Skeletal muscle cell (primary cell): ENCODE measurements at regions not wholly inside any gene's neighbourhood (a gene's known extent, or its start where the extent isn't known, plus 50 kb on each side); places are given as distances from the start of the nearest gene placed in this dataset.
"Not testable (repeated sequence)": the region's sequence is repeated elsewhere in the genome, so short reads cannot be mapped to it uniquely, and the experiment has no call there.

Source experiments
- DNase-seq: peaks from one replicate; pipeline ENCODE4 v3.0.0-alpha.2; 2010; ENCODE audit warnings: low read depth
- H3K4me3 ChIP-seq: 2 replicates; pipeline ENCODE4 v1.5.1; 2011; ENCODE audit warnings: low read depth, mild to moderate bottlenecking, control low read depth, low read length, moderate library complexity

DNA sequence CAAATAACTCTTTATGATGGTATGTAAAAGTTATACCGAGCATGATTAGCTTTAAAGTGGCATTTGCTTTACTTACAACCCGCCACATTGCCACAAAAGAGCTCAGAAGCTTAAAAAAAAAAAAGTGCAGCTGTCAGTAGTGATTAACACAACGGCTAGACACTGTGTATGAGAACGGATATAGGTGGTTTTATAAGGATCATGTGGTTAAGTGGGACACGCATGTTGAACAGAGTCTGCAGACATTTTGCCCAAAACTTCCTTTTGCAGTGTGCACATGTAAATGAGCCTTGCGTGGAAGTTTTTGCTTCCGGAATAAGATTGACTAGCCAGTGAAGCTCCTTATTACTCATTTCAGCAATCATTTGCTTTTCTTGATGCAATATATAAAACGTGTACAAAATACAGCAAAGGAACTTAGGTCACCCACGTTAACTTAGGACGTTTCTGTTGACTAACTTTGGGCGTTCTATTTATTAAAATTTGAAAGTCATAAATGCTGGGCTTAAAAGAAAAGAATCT, 58.7 kb upstream of the RGS1 start:
- peak; percentile 55 for DNase-seq
- no peak overlapping the region for H3K4me3 ChIP-seq

DNA sequence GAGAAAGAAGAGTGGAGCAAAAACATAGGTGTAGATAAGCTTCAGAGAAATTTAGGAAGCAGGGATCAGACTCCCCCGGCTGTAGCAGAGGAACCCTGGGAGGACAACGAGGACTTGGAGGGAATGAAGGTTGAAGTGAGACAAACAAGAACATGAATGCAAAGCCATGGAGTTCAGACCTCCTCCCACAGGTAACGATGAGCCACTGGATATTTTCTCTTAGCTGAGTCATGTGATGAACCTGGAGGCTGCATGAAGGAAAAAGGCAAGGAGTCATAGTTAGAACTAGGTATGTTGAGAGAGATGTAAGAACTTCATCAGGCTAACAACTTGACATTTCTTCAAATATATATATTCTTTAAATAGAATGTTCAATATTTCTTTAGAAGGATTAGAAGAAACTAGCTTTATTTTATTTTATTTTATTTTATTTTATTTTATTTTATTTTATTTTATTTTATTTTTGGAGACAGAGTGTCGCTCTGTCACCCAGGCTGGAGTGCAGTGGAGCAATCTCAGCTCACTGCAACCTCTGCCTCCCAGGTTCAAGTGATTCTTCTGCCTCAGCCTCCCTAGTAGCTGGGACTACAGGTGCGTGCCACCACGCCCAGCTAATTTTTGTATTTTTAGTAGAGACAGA, 57.7 kb upstream of the RGS1 start:
- not testable (repeated sequence) for H3K4me3 ChIP-seq, DNase-seq

DNA sequence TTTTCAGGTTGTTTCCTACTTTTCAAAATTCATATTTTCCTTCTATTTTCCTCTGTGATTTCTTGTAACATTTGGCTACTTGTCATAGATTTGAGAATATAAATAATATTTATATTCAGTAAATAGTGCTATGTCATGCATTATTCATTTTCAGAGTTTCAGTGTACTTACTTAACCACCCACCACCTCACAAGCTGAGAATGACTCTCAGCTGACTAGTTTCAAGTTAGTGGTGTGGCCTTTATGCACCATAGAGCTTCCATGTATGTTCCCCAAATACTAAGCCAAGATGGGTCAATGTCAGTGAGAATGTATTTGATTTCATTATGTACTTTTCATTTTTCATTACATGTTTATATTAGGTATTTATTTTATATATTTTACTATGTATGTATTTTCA, 56.9 kb upstream of the RGS1 start:
- no peak for DNase-seq
- no peak overlapping the region for H3K4me3 ChIP-seq

DNA sequence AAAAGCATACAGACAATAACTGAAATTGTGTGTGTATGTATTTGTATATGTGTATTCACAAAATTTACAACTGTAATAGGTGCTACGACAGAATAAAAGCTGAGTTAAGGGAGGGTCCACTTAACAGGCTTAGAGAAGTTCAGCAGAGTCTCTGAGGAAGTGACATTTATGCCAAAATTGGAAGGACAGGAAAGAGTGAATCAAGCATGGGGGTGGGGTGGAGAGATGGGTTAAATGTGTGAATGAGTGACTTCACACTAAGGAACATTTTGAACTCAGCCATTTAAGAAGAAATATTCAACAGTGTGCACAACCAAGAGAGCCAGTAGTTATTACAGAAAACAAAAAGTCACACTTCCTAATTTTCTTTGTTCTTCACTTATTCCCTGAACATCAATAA, 53.8 kb upstream of the RGS1 start:
- DNase-seq: no peak
- no peak overlapping the region for H3K4me3 ChIP-seq

DNA sequence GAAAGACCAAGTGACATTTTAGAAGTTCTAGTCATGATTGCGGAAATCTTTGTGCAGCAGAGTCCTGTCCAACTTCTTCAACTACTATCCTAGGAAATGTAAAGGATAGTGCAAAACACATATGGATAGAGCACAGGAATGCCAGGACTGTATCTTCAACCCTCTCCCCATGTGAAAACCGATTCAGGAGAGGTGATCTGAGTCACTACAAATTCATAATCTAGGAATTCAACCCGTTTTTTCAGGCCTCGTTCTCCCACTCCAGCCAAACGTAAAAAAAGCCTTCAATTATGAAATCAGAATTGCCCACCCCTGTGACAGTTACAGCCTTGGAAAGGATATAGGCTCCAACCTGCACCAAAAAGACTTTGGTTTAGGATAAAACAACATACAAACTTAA, 52.9 kb upstream of the RGS1 start:
- DNase-seq: no peak
- H3K4me3 ChIP-seq: no peak overlapping the region

DNA sequence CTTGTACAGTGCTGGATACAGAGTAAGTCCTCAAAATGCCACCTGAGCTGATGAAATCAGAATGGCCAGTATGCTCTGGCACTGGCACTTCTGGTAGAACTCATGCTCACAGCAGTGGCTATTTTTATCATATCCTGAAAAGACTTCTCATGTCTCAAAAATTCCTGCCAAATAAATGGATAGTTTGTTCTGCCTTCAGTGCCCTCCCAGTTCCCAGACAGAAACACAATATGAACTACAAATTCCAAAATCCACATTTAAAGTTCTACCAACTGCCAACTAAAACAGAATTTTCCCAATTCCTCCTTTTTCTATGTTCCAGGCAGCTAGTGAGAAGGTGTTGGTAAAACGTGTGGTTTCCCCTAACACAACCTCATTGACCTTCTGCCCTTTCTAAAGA, 51.4 kb upstream of the RGS1 start:
- H3K4me3 ChIP-seq: no peak overlapping the region
- DNase-seq: no peak
